ENCODE measurements at regions not wholly inside any gene's neighbourhood (a gene's known extent, or its start where the extent isn't known, plus 50 kb on each side); places are given as distances from the start of the nearest gene placed in this dataset.

DNA sequence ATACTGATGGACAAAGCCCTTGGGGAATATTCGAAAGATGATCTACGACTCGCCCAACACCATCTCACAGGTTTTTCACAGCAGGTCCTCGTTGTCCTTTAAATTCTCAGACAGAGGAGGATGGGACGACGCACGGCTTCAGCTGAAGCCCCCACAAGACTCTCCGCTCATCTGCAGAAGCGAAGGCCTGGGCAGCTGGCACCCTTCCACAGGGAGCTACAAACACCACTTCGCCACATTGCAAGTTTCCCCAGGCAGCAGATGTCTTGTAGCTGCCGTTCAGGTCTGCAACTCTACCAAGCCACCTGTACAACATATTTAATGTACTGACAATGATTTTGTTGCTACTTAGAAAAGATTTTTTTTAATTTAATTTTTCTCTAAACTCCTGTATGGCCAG, 642.9 kb downstream of the ZEB2 start:
- TF ChIP-seq, protein P1, sequence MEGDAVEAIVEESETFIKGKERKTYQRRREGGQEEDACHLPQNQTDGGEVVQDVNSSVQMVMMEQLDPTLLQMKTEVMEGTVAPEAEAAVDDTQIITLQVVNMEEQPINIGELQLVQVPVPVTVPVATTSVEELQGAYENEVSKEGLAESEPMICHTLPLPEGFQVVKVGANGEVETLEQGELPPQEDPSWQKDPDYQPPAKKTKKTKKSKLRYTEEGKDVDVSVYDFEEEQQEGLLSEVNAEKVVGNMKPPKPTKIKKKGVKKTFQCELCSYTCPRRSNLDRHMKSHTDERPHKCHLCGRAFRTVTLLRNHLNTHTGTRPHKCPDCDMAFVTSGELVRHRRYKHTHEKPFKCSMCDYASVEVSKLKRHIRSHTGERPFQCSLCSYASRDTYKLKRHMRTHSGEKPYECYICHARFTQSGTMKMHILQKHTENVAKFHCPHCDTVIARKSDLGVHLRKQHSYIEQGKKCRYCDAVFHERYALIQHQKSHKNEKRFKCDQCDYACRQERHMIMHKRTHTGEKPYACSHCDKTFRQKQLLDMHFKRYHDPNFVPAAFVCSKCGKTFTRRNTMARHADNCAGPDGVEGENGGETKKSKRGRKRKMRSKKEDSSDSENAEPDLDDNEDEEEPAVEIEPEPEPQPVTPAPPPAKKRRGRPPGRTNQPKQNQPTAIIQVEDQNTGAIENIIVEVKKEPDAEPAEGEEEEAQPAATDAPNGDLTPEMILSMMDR (IDR thresholded peaks at IDR 0.05) = no peak
- no peak for TF ChIP-seq POLR2A (IDR thresholded peaks at IDR 0.05)

All from uterus (tissue), 2 donors.